ENCODE measurements at regions not wholly inside any gene's neighbourhood (a gene's known extent, or its start where the extent isn't known, plus 50 kb on each side); places are given as distances from the start of the nearest gene placed in this dataset.
A peak's percentile ranks its signal among the peaks of the same experiment; 100 is the strongest.

DNA sequence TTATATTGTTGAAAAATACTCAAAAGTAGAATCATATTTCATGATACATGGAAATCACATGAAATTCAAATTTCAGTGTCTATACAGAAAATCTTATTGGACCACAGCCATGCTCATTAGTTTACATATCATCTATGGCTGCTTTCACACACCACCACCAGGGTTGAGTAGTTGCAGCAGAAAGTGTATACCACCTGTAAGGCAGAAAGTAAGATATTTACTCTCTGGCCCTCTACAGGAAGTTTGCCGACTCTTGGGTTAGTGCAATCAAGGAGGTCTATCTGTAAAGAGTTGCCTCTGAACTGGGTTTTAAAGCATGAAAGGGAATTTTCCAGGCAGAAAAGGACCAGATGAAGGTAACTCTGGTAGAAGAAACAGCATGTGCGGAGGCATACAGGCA is 432.3 kb downstream of the DHX35 start:
- H3K27me3 ChIP-seq, result peaks cover 0 to 4% (median 0%) of the 10 kb centered on the region in 7 donors
- H3K36me3 ChIP-seq, result no peaks in the 10 kb centered on the region
- H3K27ac ChIP-seq, result peak overlapping the region in 1 of 10 donors; percentile 44
- TF ChIP-seq, protein P1, sequence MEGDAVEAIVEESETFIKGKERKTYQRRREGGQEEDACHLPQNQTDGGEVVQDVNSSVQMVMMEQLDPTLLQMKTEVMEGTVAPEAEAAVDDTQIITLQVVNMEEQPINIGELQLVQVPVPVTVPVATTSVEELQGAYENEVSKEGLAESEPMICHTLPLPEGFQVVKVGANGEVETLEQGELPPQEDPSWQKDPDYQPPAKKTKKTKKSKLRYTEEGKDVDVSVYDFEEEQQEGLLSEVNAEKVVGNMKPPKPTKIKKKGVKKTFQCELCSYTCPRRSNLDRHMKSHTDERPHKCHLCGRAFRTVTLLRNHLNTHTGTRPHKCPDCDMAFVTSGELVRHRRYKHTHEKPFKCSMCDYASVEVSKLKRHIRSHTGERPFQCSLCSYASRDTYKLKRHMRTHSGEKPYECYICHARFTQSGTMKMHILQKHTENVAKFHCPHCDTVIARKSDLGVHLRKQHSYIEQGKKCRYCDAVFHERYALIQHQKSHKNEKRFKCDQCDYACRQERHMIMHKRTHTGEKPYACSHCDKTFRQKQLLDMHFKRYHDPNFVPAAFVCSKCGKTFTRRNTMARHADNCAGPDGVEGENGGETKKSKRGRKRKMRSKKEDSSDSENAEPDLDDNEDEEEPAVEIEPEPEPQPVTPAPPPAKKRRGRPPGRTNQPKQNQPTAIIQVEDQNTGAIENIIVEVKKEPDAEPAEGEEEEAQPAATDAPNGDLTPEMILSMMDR (IDR thresholded peaks at IDR 0.05), result no peak
- no peak overlapping the region for H3K4me3 ChIP-seq
- WGBS, 2 donors, result 92 to 94% methylated on average over 2 of the region's 2 CpGs
- no peaks in the 10 kb centered on the region for H3K9me3 ChIP-seq
- H3K4me1 ChIP-seq, result no peaks in the 10 kb centered on the region
- ATAC-seq (no peak), DNase-seq (no peak)
- intact Hi-C loops (cut with DNase I), result no loop called here

DNA sequence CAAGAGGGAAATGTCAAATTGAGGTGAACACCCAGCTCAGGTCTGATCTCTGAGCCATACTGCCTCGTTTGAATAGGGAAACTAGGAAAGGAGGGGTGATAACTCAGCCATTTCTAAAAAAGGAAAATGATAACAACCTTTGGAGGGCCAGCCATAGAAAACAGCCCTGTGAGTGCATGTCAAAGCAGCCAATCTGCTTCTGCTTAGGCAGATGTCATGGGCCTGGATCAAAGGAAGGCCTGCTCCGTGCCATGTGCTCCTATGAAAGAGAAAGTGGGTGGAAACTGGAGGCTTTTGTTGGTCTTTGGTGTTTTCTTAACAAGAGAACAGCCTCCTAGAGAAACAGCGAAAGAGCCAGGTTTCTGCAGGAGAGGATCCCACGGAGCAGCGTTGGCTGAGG is 428.0 kb downstream of the DHX35 start:
- no peak for DNase-seq
- H3K36me3 ChIP-seq, result no peaks in the 10 kb centered on the region
- H3K9me3 ChIP-seq, result no peaks in the 10 kb centered on the region
- 63 to 67% methylated on average over 5 of the region's 5 CpGs for WGBS, 2 donors
- intact Hi-C loops (cut with DNase I), result no loop called here
- peaks cover 0 to 4% (median 0%) of the 10 kb centered on the region in 7 donors for H3K27me3 ChIP-seq
- no peak overlapping the region for H3K4me3 ChIP-seq
- no peak overlapping the region for H3K27ac ChIP-seq
- TF ChIP-seq, protein P1 (IDR thresholded peaks at IDR 0.05), result no peak
- no peaks in the 10 kb centered on the region for H3K4me1 ChIP-seq
- ATAC-seq, result peak in 1 of 8 donors; percentile 46

DNA sequence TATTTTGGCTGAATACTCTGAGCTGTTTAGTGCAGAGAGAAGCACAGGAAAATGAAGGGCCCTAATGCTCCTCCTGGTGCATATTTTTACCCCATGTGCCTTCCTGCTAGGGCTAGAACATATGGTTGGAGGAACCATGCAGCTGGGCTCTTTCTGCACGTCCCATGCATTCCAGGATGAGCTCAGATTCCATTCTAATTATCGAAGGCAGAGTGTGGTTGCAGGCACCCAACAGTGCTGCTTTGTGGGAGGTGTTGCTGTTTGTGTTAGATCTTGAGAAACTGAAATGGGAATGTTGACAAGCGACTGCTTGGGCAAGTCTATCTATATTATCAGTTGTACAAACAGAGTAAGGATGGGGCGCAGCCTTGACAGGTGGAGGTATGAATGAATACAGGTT is 419.5 kb downstream of the DHX35 start:
- no peaks in the 10 kb centered on the region for H3K36me3 ChIP-seq
- H3K27me3 ChIP-seq, result peaks cover 0 to 7% (median 0%) of the 10 kb centered on the region in 7 donors
- 46 to 56% methylated on average over 4 of the region's 4 CpGs for WGBS, 2 donors
- ATAC-seq (no peak), DNase-seq (no peak)
- intact Hi-C loops (cut with DNase I), result no loop called here
- TF ChIP-seq, protein P1 (IDR thresholded peaks at IDR 0.05), result no peak
- H3K4me3 ChIP-seq, result no peak overlapping the region
- no peak overlapping the region for H3K27ac ChIP-seq
- no peaks in the 10 kb centered on the region for H3K9me3 ChIP-seq
- H3K4me1 ChIP-seq, result peaks cover 0 to 6% (median 0%) of the 10 kb centered on the region in 9 donors

DNA sequence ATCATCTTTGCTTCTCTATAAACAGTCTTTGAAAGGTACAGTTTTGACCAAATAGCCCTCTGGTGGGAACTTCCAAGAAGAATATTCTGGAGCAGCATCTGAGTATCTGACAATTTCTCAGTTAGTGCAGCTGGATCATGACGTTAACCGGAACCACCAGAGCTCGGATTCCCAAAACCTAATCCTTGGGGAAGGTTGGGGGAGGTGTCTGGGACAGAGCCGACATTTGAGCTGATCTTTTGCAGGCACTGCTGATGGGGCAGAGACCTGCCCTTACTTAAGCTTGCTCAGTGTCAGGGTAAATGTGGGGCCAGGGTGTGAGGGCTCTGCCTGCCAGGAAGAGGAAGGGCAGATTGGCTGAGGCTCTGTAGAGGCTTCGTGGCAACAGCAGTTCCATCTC is 416.6 kb downstream of the DHX35 start:
- Histone ChIP-seq H3K4me1 (peaks cover 0 to 6% (median 0%) of the 10 kb centered on the region in 9 donors), H3K27ac (peak overlapping the region in 6 of 10 donors; percentile 20 to 74 (median 62)), H3K4me3 (no peak overlapping the region), H3K27me3 (peaks cover 0 to 7% (median 0%) of the 10 kb centered on the region in 7 donors), H3K9me3 (no peaks in the 10 kb centered on the region), H3K36me3 (no peaks in the 10 kb centered on the region)
- DNase-seq (peak; percentile 14 to 72), ATAC-seq (peak; percentile 50 to 92 (median 86))
- 49 to 50% methylated on average over 5 of the region's 5 CpGs for WGBS, 2 donors
- TF ChIP-seq, protein P1 (IDR thresholded peaks at IDR 0.05), result no peak
- intact Hi-C loops (cut with DNase I), result no loop called here
